GM18505 (cell line): ENCODE measurements at regions not wholly inside any gene's neighbourhood (a gene's known extent, or its start where the extent isn't known, plus 50 kb on each side); places are given as distances from the start of the nearest gene placed in this dataset.

Experiments used
- ATAC-seq: cut with Tn5 transposase; IDR thresholded peaks from one replicate; pipeline ENCODE4 v1.9.1; 2021; ENCODE audit not compliant: unreplicated experiment
- POLR2A ChIP-seq: IDR thresholded peaks from 4 replicates; pipeline ENCODE4 v1.6.1; 2011; ENCODE audit warnings: borderline replicate concordance; ENCODE audit not compliant: insufficient read depth, insufficient read length; ENCODE audit errors: extremely low read depth

DNA sequence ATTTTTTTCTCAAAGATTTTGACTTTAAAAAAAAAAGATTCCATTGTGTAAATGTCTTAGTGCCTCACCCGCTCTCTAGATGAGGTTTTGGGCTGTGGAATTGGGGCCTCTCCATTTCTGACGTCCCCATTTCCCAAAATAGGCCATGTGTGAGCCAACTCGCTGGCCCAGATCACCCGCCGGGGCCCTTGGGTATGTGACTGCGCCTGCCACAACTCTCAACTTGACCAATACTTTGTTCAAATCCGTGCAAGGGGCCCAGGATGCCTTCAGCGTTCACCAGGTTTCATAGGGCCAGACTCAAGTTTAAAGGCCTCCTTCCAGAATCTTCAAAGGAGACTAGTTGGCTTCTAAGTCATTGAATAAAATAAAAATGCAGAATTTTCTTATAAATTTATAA lies 96.0 kb downstream of the DHCR7 start:
- ATAC-seq = no peak
- TF ChIP-seq POLR2A = no peak

DNA sequence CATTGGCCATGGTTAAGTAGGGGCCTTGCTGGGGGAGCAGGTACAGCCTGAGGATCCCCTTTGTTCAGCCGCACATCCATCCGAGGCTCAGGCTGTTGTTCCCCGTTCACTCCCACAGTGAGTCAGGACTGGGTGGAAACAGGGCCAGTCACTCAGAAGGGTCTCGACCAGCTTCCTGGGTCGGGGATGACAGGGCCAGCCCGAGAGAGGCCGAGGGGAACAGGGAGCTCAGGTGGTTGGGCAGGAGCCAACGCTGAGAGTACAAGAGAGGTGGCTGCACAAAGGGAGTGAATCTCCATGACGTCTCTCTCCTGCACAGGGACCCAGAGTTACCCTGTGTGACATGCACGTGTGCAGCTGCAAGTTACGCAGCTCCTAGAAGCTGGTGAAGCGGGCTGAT lies 97.2 kb upstream of the SHANK2 start:
- no peak for TF ChIP-seq POLR2A
- no peak for ATAC-seq

DNA sequence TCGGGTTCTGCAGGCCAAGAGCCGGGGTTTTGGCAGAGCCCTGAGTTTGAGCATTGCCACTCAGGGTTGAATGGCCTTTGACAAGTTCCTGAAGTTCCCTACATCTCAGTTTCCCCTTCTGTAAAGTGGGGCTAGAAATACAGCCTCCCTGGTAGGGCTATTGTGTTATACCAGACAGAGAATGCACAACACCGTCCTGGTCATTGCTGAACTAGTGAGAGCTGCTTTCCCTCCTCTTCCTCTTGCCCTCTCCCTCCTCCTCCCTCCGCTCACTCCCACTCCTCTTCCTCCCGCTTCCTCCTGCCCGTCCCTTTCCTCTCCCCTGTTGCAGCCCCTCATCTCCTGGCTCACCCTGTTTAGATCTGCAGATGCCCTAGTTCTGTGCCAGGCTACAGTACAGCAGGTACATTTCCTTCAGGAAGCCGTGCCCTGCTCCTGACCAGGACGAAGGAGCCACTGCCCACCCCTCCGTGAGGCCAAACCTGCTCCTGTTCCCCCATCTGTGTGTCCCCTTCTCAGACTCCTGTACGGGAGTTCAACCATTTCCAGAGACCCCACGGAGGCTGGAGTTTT lies 91.5 kb upstream of the SHANK2 start:
- no peak for ATAC-seq
- TF ChIP-seq POLR2A = no peak

DNA sequence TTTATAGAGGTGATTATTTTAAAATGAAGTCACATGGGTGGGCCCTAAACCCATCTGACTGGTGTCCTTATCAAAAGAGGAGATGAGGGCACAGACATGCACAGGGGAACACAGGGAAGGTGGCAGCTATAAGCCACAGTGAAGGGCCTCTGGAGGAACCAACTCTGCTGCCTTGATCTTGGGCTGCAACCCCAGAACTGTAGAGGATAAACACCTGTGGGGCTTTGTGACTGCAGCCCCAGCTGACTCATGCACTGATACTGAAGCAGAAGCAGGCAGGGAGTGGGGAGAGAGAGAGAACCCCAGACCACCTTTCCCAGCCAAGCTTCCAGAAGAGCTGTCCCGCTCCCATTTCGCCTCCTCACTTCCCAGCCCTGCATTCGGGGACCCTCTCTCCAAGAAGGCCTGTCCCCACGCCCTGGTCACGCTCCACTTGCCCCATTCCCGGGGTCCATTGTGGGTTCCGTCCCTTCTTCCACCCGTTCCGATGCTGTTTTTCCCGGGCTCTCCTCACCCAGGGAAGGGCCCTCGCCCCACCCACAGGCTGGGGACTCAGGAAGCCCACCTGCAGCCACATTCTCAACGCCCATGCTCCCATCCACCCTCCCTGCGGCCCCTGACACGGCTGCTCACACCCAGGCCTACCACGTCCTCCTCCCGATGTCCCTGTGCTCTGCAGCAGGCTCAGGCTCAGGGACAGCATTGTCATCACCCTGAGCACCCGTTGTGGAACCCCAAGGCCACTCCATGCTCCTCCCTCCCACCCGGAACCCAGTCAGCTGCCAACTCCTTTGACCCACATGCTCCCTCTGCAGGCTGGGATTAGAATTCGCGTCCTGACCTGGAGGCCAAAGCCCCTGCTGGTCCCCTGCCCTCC lies 90.8 kb upstream of the SHANK2 start:
- TF ChIP-seq POLR2A = no peak

DNA sequence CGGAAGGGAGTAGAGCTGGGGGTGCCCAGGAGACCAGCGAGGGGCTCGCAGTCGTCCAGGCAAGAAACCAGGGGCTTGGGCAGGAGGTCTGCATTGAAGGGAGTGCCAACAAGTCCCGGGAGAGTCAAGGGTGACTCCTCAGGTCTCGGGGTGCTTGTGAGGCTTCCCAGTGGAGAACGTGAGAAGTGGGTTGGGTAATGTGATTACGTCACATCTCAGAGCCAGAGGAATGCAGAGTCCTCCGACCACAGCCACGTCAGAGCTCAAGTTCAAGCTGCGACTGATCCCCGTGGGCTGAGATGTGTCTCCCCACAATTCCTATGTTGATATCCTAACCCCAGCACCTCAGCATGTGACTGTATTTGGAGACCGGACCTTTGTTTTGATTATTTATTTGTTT lies 89.7 kb upstream of the SHANK2 start:
- no peak for ATAC-seq
- TF ChIP-seq POLR2A = no peak

More for the DNA sequence above, 90.8 kb upstream of the SHANK2 start:
- no peak for ATAC-seq

DNA sequence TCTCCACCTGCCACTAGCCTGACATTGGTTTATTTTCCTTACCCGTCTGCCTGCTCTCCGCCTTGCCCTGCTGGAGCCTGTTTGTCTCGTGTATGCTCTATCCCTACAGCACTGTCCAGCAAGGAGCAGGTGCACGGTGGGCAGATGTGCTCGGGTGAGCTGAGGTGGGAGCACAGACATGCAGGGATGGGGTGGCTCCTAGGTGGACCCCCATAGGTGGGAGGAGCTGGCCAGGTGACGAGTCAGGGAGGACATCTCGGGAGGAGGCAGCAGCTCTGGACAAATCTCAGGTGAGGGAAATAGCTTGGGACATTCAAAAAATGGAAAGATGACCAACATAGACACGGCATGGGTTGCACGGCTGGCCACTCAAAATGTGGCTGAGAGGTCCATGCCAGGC lies 89.2 kb upstream of the SHANK2 start:
- TF ChIP-seq POLR2A = no peak
- no peak for ATAC-seq

DNA sequence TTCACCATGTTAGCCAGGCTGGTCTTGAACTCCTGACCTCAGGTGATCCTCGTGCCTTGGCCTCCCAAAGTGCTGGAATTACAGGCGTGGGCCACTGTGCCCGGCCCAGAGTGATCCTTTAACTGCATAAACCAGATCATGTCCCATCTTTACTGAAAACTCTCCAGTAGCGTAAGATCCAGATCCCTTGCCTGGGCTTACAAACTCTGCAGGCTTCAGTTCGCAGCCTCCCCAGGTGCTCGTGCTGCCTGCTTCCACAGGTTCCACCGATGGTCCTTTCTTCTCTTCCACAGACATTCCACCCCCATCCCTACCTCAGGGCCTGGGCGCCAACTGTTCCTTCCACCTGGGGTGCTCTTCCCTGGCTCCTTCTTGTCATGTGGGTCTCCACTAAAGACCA lies 88.8 kb upstream of the SHANK2 start:
- TF ChIP-seq POLR2A = no peak
- no peak for ATAC-seq

GRCh38 chr11:71340086-71340606 lies 87.8 kb upstream of the SHANK2 start:
- no peak for TF ChIP-seq POLR2A
- ATAC-seq = no peak

DNA sequence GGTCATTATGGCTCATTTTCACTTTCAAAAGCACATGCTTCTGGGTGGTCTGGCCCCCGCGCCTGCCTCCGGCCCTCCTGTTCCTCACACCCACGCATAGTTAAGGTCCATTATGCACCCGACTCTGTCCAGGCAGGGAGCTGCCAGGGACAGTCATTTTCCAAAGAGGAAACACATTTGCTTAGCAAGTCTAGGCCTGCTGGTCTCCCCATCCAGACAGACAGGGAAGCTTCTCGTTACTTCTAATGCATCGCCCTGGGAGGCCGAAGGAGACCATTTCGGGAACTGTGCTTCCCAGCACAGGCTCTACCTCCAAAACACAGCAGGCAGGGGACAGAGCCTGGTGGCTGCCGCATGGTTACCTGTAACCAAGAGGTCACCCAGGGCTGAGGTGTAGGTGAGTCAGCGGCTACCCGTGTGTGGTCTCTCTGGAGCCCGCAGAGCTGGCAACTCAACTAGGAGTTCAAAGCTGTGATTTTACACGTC lies 87.1 kb upstream of the SHANK2 start:
- ATAC-seq = no peak
- no peak for TF ChIP-seq POLR2A

- no peak for TF ChIP-seq POLR2A
- no peak for ATAC-seq
Measured at GRCh38 chr11:71338801-71339395, 86.5 kb upstream of the SHANK2 start.

- no peak for ATAC-seq
Measured at GRCh38 chr11:71336996-71337754, 84.8 kb upstream of the SHANK2 start.

DNA sequence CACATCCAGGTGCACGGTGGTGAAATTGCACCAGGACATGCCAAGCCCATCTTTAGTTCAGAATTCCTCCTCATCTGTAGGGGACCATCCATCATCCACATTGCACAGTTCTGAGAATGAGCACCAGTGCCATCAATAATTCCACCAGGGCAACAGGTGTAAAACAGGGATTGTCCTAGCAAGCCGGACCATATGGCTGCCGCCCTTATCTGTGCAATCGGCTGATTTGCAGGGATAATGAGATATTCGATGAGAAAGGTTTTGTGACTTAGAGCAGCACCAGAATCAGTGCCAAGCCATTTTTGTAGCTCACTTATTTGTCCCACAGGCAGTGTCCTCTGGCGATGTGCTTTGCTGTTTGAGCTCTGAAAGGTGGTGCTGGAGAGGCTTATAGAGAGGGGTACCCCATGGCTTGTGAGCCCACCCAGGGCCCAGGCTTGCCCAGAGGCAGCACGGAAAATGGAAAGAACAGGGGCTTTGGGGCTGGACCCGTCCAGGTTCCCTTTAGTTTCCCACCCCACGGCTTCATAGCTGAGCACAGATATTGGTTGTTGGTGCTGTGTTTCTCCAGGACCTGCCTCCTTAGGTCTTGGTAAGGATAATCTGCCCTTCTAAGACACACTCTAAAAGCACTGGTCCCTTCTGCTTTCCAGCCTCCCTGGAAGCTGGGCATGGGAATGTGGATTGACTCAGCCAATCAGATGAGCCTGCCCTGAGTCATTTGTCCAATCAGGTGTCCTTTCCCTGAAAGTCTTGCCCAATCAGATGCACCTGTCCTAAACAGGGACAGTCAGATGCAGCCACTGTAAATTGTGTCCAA lies 84.0 kb upstream of the SHANK2 start:
- no peak for TF ChIP-seq POLR2A

More at GRCh38 chr11:71336996-71337754, 84.8 kb upstream of the SHANK2 start:
- TF ChIP-seq POLR2A = no peak

More for the DNA sequence above, 84.0 kb upstream of the SHANK2 start:
- ATAC-seq = no peak
